Fibroblast of villous mesenchyme (primary cell): ENCODE measurements at regions not wholly inside any gene's neighbourhood (a gene's known extent, or its start where the extent isn't known, plus 50 kb on each side); places are given as distances from the start of the nearest gene placed in this dataset.

Experiments used
- DNase-seq: peaks from one replicate; pipeline ENCODE4 v3.0.0-alpha.2; 2010; ENCODE audit warnings: low read depth
- H3K4me3 ChIP-seq: 2 replicates; pipeline ENCODE4 v1.5.1; 2011; ENCODE audit warnings: low read depth, mild to moderate bottlenecking, low read length
- TF ChIP-seq, protein P1 (sequence below): IDR thresholded peaks from 2 replicates; pipeline ENCODE4 v1.5.1; 2012; ENCODE audit warnings: low read depth, mild to moderate bottlenecking, low read length; ENCODE audit not compliant: insufficient read depth

GRCh38 chr2:53182601-53183000 is 585.0 kb upstream of the CHAC2 start:
- no peak overlapping the region for H3K4me3 ChIP-seq
- TF ChIP-seq, protein P1, sequence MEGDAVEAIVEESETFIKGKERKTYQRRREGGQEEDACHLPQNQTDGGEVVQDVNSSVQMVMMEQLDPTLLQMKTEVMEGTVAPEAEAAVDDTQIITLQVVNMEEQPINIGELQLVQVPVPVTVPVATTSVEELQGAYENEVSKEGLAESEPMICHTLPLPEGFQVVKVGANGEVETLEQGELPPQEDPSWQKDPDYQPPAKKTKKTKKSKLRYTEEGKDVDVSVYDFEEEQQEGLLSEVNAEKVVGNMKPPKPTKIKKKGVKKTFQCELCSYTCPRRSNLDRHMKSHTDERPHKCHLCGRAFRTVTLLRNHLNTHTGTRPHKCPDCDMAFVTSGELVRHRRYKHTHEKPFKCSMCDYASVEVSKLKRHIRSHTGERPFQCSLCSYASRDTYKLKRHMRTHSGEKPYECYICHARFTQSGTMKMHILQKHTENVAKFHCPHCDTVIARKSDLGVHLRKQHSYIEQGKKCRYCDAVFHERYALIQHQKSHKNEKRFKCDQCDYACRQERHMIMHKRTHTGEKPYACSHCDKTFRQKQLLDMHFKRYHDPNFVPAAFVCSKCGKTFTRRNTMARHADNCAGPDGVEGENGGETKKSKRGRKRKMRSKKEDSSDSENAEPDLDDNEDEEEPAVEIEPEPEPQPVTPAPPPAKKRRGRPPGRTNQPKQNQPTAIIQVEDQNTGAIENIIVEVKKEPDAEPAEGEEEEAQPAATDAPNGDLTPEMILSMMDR: no peak
- DNase-seq: no peak

GRCh38 chr2:53181759-53182158 is 585.8 kb upstream of the CHAC2 start:
- no peak overlapping the region for H3K4me3 ChIP-seq
- no peak for DNase-seq
- TF ChIP-seq, protein P1: no peak

DNA sequence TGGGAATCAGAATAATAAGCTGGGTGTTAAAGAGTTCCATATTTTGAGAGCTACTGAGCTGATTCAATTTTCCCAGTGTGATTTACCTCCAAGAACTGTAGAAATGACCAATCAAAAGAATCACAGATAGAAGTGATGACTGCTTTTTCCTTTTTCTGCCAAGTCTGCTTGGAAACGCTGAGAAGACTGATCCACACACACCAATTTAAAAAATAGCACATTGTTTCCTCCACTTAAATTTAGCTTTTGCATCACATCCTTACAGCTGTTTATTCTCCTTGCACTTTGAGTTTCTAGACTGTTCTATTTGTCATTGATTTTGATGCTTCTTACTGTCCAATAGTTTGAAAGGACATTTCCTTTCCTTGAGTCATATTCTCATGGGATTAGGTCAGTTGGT is 590.3 kb upstream of the CHAC2 start:
- DNase-seq: no peak
- TF ChIP-seq, protein P1: no peak
- no peak overlapping the region for H3K4me3 ChIP-seq

DNA sequence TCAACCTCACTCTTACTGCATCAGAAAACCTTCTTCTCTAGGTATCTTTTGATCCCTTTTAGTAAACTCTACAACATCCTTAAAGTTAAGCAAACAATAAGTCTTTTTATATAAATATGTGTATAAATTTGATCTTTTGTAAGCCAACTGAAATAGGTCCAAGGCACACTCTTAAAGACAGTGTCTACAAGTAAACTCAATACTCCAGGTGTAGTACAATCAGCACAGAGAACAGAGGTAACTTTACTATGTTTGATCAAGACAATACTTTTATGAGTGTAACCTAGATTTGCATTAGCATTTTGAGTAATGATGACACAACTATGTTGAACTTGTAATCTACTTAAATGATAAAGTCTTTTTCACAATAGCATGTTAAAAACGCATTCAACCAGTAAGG is 593.1 kb upstream of the CHAC2 start:
- no peak overlapping the region for H3K4me3 ChIP-seq
- no peak for DNase-seq
- TF ChIP-seq, protein P1: no peak

- DNase-seq: no peak
- no peak overlapping the region for H3K4me3 ChIP-seq
- TF ChIP-seq, protein P1: no peak
Measured at GRCh38 chr2:53173698-53174455, 593.7 kb upstream of the CHAC2 start.

GRCh38 chr2:53173091-53173490 is 594.5 kb upstream of the CHAC2 start:
- no peak overlapping the region for H3K4me3 ChIP-seq
- TF ChIP-seq, protein P1: no peak

GRCh38 chr2:53170466-53170865 is 597.1 kb upstream of the CHAC2 start:
- TF ChIP-seq, protein P1: no peak
- peak; percentile 85 for DNase-seq
- H3K4me3 ChIP-seq: no peak overlapping the region

More at GRCh38 chr2:53173091-53173490, 594.5 kb upstream of the CHAC2 start:
- DNase-seq: no peak
